ENCODE measurements at regions not wholly inside any gene's neighbourhood (a gene's known extent, or its start where the extent isn't known, plus 50 kb on each side); places are given as distances from the start of the nearest gene placed in this dataset.

GRCh38 chr9:2247340-2247739 lies 232.2 kb downstream of the SMARCA2 start:
- WGBS, 2 experiments (ENCODE audit: extremely low coverage in 2 of 2, insufficient read length in 1 of 2): no CpG with 5 or more reads among the region's 6 CpGs
- Histone ChIP-seq H3K27ac (ENCODE audit: insufficient read depth, low read length) (no peak overlapping the region), H3K9me3 (ENCODE audit: control insufficient read depth, insufficient read depth, low read length) (peaks cover 3% of the 10 kb centered on the region; the same call in 1 of the 2 replicates), H4K8ac (ENCODE audit: low read depth in 2 of 2, low read length in 2 of 2) (no peak overlapping the region), H2BK5ac (ENCODE audit: low read depth, low read length, poor library complexity, severe bottlenecking) (no peak overlapping the region), H2AFZ (replicated peaks; ENCODE audit: low read length, poor library complexity) (no peak overlapping the region), H2BK120ac (ENCODE audit: low read depth, low read length) (no peak overlapping the region), H3K36me3 (ENCODE audit: control insufficient read depth, insufficient read depth, low read length) (no peaks in the 10 kb centered on the region), H2BK15ac (ENCODE audit: low read depth, low read length) (no peak overlapping the region), H3K4me1 (ENCODE audit: control insufficient read depth, insufficient read depth, low read length) (no peaks in the 10 kb centered on the region), H3K18ac (ENCODE audit: low read depth, low read length) (no peak overlapping the region), H3K4ac (ENCODE audit: low read depth, low read length) (no peak overlapping the region), H3K4me3 (ENCODE audit: insufficient read depth, low read depth, low read length) (no peak overlapping the region), H4K20me1 (ENCODE audit: insufficient read depth, low read length) (no peaks in the 10 kb centered on the region), H4K5ac (ENCODE audit: low read depth, low read length) (no peak overlapping the region), H3K27me3 (ENCODE audit: control insufficient read depth, insufficient read depth, low read length) (peaks cover 3% of the 10 kb centered on the region), H2AK5ac (ENCODE audit: low read depth, low read length) (no peak overlapping the region), H3K9ac (ENCODE audit: low read depth, low read length) (no peak overlapping the region), H3K56ac (ENCODE audit: extremely low read depth, insufficient read depth, low read length) (no peak overlapping the region), H3K4me2 (ENCODE audit: low read depth, low read length) (no peak overlapping the region), H3K23ac (ENCODE audit: low read depth, low read length) (no peak overlapping the region), H3K14ac (replicated peaks; ENCODE audit: low read depth, low read length) (no peak overlapping the region), H3K79me1 (ENCODE audit: low read depth in 1 of 2, low read length in 2 of 2) (no peaks in the 10 kb centered on the region), H4K91ac (ENCODE audit: insufficient read depth, low read depth, low read length) (no peak overlapping the region), H3K9me1 (ENCODE audit: insufficient read depth, low read length) (no peaks in the 10 kb centered on the region), H2AK9ac (replicated peaks; ENCODE audit: low read depth, low read length, poor library complexity) (no peak overlapping the region), H2BK20ac (ENCODE audit: low read depth, low read length) (no peak overlapping the region)
- dilution Hi-C loops (cut with HindIII; ENCODE audit: low sequenced_read_pairs, unreplicated experiment): no loop called here
- TF ChIP-seq RAD21 (IDR thresholded peaks at IDR 0.05; ENCODE audit: low read length) (no peak), CEBPB (IDR thresholded peaks at IDR 0.05; ENCODE audit: low read depth, low read length) (no peak), CHD1 (IDR thresholded peaks at IDR 0.05; ENCODE audit: low read depth, low read length) (no peak), NFE2L2 (IDR thresholded peaks at IDR 0.05; ENCODE audit: low read depth, low read length) (no peak), FOS (IDR thresholded peaks at IDR 0.05; ENCODE audit: low read depth, low read length) (no peak)
- POLR2A ChIA-PET (ENCODE audit: unreplicated experiment): no interaction called here
- CTCF ChIA-PET: no interaction called here
- in situ Hi-C loops (cut with MboI; ENCODE audit: low sequenced_read_pairs): loop anchor here (10.0 kb wide), 1 partner anchor 597 kb away; the partner anchor contains the start of gene PUM3
- BruUV-seq (replicated peaks): no TSS peak
- no peak for DNase-seq
- intact Hi-C loops (cut with micrococcal nuclease): loop anchor here (10.0 kb wide), 1 partner anchor 233 kb away; the partner anchor contains the start of gene SMARCA2
- no peak for ATAC-seq (ENCODE audit: low read depth)

All from IMR-90 (cell line).